Hepatocyte (in vitro differentiated cells): ENCODE measurements at regions not wholly inside any gene's neighbourhood (a gene's known extent, or its start where the extent isn't known, plus 50 kb on each side); places are given as distances from the start of the nearest gene placed in this dataset.

Experiments
- CTCF ChIP-seq: fragments of 200-600 bp; sonication (generic); IDR thresholded peaks from 2 replicates; pipeline ENCODE4 v1.5.1; 2016; ENCODE audit warnings: antibody characterized with exemption, mild to moderate bottlenecking; ENCODE audit not compliant: poor library complexity
- EZH2 ChIP-seq: fragments of 200-600 bp; sonication (generic); IDR thresholded peaks from 2 replicates; pipeline ENCODE4 v1.6.1; 2016; ENCODE audit warnings: antibody characterized with exemption, mild to moderate bottlenecking, borderline replicate concordance

- no peak for TF ChIP-seq CTCF
- TF ChIP-seq EZH2: no peak
Measured at GRCh38 chr10:113240736-113241135, 290.7 kb downstream of the TCF7L2 start.
